GM18873 (cell line): ENCODE measurements at regions not wholly inside any gene's neighbourhood (a gene's known extent, or its start where the extent isn't known, plus 50 kb on each side); places are given as distances from the start of the nearest gene placed in this dataset.
"Not testable (repeated sequence)": the region's sequence is repeated elsewhere in the genome, so short reads cannot be mapped to it uniquely, and the experiment has no call there.

Experiments used
- ATAC-seq: cut with Tn5 transposase; IDR thresholded peaks from one replicate; pipeline ENCODE4 v1.9.1; 2021; ENCODE audit warnings: mild to moderate bottlenecking, moderate library complexity, moderate number of reproducible peaks; ENCODE audit not compliant: unreplicated experiment, low FRiP score

DNA sequence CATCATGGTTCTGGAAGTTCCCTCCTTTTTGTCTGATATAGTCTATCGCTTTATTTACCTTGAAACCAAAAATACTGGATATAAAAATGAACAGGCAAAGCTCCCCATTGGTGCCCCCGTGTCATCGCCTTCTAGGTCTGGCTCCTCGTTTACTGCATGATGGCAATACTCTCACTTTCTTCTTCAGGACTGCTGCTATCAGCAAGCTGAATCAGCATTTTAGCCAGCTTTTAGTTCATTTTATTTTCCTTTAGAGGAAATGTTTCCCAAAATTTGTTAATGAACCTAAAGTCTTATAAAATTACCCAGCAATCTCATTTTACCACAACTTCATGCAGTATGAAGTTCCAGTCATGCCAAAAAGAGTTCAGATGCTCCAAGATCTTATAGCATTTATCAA lies 80.5 kb downstream of the ZIC3 start:
- ATAC-seq, result no peak

- ATAC-seq, result no peak
These were observed 85.7 kb downstream of the ZIC3 start for GRCh38 chrX:137651647-137652046.

DNA sequence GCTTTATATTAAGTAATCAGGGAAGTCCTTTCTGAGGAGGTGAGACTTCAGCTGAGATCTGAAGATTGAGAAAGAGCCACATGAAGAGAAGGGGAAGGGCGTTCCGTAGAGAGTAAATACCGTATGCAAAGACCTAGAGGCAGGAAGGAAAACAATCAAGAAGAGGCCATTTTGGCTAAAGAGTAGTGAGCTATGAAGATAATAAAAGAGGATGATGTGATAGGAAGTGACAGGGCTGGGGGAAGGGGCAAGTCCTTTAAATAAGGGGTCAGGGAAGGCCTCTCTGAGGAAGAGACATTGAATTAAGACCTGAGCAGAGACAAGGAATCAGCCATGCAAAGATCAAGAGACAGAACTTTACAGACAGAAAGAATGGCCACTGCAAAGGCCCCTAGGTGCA lies 86.2 kb downstream of the ZIC3 start:
- ATAC-seq, result no peak

- ATAC-seq, result no peak
These were observed 88.6 kb downstream of the ZIC3 start for GRCh38 chrX:137654481-137654880.

DNA sequence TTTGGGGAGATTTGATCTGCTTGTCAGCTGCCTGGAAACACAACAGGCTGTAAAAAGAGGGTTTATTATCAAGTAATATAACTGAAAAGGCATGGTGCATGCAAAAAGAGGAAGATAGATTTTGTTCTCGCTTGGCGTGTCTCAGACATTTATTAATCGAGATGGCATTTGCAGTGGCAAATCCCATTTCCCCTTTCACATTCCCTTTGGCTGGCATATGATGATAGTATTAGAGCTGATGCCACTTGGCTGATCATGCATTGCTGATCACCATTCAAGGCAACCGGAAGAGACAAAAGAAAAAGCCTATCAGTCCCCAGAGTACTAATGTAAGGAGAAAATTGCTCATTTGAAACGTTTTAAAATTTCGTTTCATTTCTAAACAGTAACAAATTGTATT lies 101.8 kb downstream of the ZIC3 start:
- no peak for ATAC-seq

- ATAC-seq, result no peak
These were observed 118.7 kb downstream of the ZIC3 start for GRCh38 chrX:137684591-137684990.

DNA sequence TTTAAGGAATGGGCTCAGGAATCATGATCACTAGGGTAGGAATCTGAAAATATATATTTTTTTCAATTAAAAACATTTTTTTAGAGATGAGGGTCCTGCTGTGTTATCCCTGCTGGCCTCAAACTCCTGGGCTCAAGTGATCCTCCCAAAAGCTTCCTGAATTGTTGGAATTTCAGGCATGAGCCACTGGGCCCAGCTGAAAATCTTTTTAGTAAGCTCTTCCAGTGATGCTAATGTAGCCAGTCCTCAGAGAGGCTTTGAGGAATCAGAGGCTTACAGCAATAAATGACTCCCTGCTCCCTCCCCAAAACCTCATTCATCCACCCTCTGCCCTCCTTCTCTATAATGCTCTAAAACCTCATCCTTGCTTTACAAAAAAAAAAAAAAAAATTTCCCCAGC lies 129.5 kb downstream of the ZIC3 start:
- ATAC-seq, result no peak

DNA sequence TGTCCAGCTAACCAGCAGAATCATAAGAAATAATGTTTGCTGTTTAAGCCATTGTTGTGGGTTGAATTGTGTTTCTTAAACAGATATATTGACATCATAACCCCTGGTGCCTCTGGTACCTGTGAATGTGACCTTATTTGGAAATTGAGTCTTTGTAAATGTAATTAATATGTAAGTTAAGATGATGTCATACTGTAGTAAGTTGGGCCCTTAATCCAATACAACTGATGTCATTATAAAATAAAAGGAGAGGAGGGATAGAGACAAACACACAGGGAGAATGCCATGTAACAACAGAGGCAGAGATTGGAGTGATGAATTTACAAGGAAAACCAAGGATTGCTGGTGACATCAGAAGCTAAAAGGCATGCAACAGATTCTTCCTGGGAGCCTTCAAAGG lies 141.4 kb downstream of the ZIC3 start:
- no peak for ATAC-seq

DNA sequence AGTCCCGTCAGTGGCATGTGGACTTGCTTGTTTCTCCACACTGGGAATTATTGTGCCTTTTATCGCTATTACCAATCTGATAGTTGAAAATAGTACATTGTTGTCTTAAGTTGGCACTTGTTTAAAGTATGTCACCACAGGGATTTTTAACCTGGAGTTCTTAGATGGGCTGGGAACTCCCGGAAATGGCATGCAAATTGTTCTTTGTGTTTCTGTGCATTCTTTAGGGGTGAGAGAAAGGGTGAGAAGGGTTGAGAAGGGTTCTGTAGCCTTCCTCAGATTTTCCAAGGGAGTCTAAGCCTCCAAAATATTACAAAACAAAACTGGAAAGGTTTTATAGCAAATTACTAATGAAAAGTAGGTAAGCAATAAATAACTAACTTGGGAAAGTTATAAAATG lies 176.9 kb downstream of the ZIC3 start:
- no peak for ATAC-seq

DNA sequence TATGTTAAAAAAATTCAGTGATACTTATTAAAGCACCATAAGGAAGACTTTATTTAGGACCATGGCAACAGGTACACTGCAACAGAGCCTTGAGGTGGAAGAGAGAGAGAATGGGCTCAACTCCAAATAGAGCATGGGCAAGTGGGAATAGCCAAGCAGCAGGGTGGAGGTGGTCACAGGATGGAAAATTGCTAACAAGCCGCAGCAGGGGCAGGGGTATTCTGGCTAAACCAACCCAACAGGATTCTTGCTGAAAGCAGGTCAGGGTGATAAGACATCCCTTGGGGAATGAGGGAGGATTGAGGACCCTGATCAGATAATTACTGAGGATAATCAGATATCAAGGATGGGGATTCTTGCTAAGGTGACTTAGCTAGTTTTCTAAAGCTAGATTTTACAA lies 177.5 kb downstream of the ZIC3 start:
- no peak for ATAC-seq

GRCh38 chrX:137746289-137746688 lies 180.4 kb downstream of the ZIC3 start:
- no peak for ATAC-seq

DNA sequence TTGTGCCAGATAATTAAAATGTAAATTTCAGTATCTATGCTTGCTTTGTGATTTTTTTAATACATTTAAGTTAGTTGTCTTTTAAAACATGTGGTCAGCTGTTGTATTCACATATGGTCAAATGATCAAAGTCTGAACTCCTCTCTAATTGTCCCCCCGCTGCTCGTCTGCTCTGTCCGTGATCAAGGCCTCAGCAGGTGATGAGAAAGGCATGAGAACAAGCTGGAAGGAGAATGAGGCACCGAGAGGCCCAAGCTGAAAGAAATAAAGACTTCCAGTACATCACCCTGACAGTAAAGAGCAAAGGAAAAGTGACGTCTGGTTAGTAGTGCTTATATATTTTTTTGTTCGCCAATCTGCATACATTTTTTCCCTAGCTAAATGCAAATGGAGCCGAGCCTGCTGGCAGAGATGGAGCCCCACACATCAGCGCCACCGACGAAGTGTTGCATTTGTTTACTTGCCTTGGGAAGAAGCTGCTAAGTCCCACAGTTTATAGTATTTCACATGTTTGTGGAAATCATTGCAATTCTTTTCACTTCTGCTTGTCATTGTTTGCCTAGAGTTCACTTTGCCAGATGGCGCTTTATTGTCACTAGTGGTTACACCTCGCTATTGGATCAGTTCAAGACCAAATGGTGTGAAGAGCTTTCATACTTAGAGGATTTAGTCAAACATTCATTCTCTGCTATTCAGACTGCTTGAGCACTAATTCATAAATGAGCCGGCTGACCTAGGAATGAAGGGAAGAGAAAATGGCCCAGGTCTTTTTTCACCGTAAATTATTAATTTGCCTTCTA lies 181.5 kb downstream of the ZIC3 start:
- no peak for ATAC-seq

- no peak for ATAC-seq
These were observed 182.9 kb downstream of the ZIC3 start for GRCh38 chrX:137748827-137749226.

DNA sequence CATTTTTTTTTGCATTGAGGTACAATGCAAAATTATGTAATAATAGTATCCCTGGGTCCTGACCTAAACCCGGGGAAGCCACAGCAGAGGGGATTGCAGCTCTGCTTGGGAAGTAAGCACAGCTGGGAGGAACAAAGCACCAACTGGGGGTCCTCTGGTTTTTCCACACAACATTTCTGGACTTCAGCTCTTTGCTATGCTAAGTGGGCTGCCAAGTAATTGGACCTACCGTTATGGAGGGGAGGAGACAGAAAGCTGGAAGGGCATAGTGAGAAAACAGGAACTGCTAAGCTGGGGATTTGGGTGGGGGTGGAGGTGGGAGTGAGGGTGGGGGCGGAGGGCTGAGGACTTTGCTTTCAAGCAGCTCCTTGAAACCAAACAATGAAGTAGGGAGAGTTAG lies 183.3 kb downstream of the ZIC3 start:
- ATAC-seq, result no peak

GRCh38 chrX:137771537-137771936 lies 205.6 kb downstream of the ZIC3 start:
- no peak for ATAC-seq

- no peak for ATAC-seq
These were observed 226.3 kb downstream of the ZIC3 start for GRCh38 chrX:137792214-137792613.

DNA sequence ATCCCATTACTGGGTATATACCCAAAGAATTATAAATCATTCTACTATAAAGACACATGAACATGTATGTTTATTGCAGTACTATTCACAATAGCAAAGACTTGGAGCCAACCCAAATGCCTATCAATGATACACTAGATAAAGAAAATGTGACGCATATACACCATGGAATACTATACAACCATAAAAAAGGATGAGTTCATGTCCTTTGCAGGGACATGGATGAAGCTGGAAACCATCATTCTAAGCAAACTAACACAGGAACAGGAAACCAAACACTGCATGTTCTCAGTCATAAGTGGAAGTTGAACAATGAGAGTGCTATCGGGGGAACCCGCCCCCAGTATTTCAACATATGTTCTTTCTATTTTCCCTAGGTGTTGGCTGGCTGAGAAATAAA lies 232.0 kb downstream of the ZIC3 start:
- not testable (repeated sequence) for ATAC-seq

DNA sequence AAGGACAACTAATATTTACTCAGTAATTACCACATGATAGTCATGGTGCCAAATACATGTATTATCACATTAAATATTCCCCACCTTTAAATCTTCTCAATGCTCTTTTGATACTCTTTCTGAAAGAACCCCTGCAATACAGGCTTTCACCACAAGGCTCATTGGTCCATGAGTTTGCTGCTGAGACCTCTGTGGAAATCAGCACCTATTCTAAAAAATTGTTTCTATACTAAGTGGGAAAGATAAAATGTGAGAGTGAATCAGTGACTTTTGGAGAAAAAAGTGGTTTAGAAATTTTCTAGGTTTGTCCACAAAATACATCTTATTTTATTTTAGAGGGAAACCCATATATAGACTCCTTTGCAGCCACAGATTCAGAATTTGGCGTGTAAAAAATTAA lies 257.3 kb downstream of the ZIC3 start:
- ATAC-seq, result no peak

- no peak for ATAC-seq
These were observed 281.4 kb downstream of the ZIC3 start for GRCh38 chrX:137847376-137847775.

DNA sequence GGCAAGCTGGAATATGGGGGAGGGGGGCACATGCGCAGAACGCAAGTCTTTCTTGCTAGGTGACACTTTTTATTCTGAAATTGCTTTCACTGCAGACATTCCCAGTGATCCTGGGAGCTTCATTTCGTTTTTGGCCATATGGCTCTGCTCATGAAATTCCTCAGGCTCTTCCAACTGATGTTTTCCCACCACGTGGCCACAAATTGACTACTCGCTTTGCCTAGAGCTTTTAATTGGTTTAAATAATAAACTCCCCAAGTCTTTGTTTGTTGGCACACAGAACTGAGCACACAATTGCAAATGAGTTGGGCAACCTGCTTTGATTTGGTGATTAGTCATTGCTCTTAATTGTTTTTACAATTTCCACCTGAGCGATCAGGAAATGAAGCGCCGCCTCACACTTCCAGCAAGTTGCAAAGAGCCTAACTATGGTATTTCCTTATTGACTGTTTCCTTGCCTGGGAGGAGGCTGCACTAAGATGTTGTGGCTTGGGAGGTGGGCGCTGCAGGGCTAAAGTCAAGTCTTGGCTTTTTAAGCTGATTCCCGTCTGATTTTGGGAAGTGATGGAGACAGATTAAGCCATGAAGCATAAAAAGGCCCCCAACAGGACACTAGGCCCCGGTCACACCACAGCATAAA lies 282.5 kb downstream of the ZIC3 start:
- ATAC-seq, result no peak

- no peak for ATAC-seq
These were observed 286.6 kb downstream of the ZIC3 start for GRCh38 chrX:137852502-137852901.

- no peak for ATAC-seq
These were observed 289.6 kb downstream of the ZIC3 start for GRCh38 chrX:137855490-137855889.
